D721Med (cell line): ENCODE measurements at regions not wholly inside any gene's neighbourhood (a gene's known extent, or its start where the extent isn't known, plus 50 kb on each side); places are given as distances from the start of the nearest gene placed in this dataset.

Experiments
- DNase-seq: peaks from one replicate; pipeline ENCODE4 v3.0.0; 2011; ENCODE audit warnings: low spot score; ENCODE audit not compliant: insufficient read length
- FAIRE-seq: peaks from 2 replicates; lab custom pipeline; 2011; peaks lifted over from hg19 to GRCh38; lab: Jason Lieb, UNC
- TF ChIP-seq, protein P1 (sequence below): IDR thresholded peaks from 2 replicates; pipeline ENCODE4 v1.5.1; 2012; ENCODE audit warnings: mild to moderate bottlenecking, control low read depth; ENCODE audit not compliant: insufficient read depth; ENCODE audit errors: missing control alignments

DNA sequence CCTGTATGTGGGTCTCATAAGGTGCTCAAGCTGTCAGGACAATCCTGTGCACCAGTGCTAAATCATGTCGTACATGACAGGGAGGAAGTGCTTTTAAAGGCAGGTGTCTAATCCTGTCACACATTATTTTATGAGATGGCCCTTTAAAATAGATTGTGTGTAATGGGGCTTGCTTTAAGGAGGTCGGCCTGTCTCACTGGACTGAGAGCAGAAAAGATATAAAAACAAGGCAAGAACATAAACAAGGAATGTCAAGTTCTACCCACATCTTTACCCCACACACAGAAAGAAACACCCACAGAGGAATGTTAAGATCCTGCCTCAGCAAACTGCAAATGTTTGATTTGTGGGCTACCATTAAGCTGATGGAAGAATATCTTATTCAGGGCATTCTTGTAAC, 279.0 kb downstream of the FOXA2 start:
- no peak for DNase-seq
- TF ChIP-seq, protein P1, sequence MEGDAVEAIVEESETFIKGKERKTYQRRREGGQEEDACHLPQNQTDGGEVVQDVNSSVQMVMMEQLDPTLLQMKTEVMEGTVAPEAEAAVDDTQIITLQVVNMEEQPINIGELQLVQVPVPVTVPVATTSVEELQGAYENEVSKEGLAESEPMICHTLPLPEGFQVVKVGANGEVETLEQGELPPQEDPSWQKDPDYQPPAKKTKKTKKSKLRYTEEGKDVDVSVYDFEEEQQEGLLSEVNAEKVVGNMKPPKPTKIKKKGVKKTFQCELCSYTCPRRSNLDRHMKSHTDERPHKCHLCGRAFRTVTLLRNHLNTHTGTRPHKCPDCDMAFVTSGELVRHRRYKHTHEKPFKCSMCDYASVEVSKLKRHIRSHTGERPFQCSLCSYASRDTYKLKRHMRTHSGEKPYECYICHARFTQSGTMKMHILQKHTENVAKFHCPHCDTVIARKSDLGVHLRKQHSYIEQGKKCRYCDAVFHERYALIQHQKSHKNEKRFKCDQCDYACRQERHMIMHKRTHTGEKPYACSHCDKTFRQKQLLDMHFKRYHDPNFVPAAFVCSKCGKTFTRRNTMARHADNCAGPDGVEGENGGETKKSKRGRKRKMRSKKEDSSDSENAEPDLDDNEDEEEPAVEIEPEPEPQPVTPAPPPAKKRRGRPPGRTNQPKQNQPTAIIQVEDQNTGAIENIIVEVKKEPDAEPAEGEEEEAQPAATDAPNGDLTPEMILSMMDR: no peak
- no peak for FAIRE-seq

- FAIRE-seq (no peak), DNase-seq (no peak)
- TF ChIP-seq, protein P1: no peak
These were observed 280.8 kb downstream of the FOXA2 start for GRCh38 chr20:22303523-22303922.

- TF ChIP-seq, protein P1: no peak
- FAIRE-seq: no peak
- DNase-seq: no peak
These were observed 282.3 kb downstream of the FOXA2 start for GRCh38 chr20:22302039-22302438.

GRCh38 chr20:22293886-22294285, 290.5 kb downstream of the FOXA2 start:
- FAIRE-seq (no peak), DNase-seq (no peak)
- TF ChIP-seq, protein P1: no peak

- FAIRE-seq (no peak), DNase-seq (no peak)
- TF ChIP-seq, protein P1: no peak
These were observed 294.9 kb downstream of the FOXA2 start for GRCh38 chr20:22289442-22289841.

DNA sequence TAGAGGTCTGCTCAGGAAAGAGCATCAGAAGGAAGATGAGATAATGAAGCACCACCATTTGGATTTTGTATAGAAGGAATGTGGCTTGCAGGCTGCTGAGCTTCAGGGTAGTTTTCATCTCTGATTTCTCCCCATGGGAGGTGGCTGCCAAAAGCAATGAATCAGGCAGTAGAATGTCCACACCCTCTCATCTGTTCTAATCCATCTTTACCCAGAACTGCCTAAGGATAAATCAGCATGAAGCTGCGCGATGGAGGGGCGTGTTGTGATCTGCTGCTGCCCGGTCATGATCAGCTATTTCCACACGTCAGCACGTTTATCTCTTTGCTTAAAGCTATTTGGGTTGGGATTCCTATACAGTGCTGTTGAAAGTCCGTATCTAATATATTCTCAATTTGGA, 295.4 kb downstream of the FOXA2 start:
- TF ChIP-seq, protein P1: no peak
- FAIRE-seq (no peak), DNase-seq (no peak)

DNA sequence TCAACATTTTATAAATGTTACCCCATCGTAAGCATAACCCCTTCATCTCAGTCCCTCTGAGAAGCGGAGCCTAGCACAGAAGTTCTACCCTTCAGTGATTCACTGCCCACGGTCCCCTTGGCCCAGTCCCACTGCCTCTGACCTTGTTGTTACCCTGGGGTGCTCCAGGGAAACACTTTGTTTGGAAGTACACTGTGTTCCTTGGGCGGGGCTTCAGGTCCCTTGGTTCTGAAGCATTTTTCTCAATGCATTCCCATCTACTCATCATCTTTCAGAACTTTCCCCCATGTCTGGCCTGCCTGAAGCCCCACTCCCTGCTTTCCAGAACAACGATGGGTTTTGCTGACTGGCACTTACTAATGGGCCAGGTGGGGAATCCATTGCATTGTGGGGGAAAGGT, 296.2 kb downstream of the FOXA2 start:
- no peak for DNase-seq
- FAIRE-seq: no peak
- TF ChIP-seq, protein P1: no peak
